Brain microvascular endothelial cell (primary cell): ENCODE measurements at regions not wholly inside any gene's neighbourhood (a gene's known extent, or its start where the extent isn't known, plus 50 kb on each side); places are given as distances from the start of the nearest gene placed in this dataset.
"Not testable (repeated sequence)": the region's sequence is repeated elsewhere in the genome, so short reads cannot be mapped to it uniquely, and the experiment has no call there.

ENCODE experiments used
- DNase-seq: peaks from one replicate; pipeline ENCODE4 v3.0.0-alpha.2; 2020
- H3K27ac ChIP-seq: fragments of 250-450 bp; sonication (Bioruptor Pico); 2 replicates; pipeline ENCODE4 v1.5.1; 2020; ENCODE audit warnings: mild to moderate bottlenecking, moderate library complexity
- H3K27me3 ChIP-seq: fragments of 250-450 bp; sonication (Bioruptor Pico); replicated peaks from 2 replicates; pipeline ENCODE4 v1.5.1; 2020; ENCODE audit warnings: mild to moderate bottlenecking
- H3K36me3 ChIP-seq: fragments of 250-450 bp; sonication (Bioruptor Pico); replicated peaks from 2 replicates; pipeline ENCODE4 v1.5.1; 2020; ENCODE audit warnings: mild to moderate bottlenecking
- H3K4me3 ChIP-seq: 2 replicates; pipeline ENCODE4 v1.5.1; 2011; ENCODE audit warnings: low read depth, mild to moderate bottlenecking, control low read depth, low read length, moderate library complexity
- CTCF ChIP-seq: IDR thresholded peaks from 2 replicates; pipeline ENCODE4 v1.5.1; 2011; ENCODE audit warnings: low read depth, mild to moderate bottlenecking, moderate library complexity, low read length, control low read depth, inconsistent platforms; ENCODE audit errors: missing control alignments
- in situ Hi-C: cut with HindIII; loops from 2 replicates; pipeline ENCODE4 v1.10.0; 2017; ENCODE audit warnings: low sequenced_read_pairs, low pct_ligation_motif_present

DNA sequence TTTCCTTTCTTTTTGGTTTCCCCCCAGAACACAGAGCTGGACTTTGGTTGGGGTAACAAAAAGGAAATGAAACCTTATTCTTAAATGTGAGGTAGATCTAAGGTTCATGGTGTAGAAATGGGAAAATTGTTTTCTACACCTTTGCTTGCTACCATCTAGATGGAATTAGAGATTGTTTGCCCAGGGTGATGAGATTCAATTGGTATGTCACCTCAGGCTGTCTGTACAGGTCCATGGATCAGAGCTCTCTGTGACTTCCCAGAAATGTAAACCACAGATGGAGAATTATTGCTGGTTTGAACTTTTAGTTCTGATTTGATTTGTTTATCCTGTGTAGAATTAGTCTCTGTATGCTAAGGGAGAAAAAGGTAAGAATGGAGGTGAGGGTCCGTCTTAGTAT lies 146.7 kb downstream of the PCDH7 start:
- DNase-seq: no peak
- Histone ChIP-seq H3K27me3 (no peaks in the 10 kb centered on the region), H3K27ac (no peak overlapping the region), H3K4me3 (no peak overlapping the region), H3K36me3 (no peaks in the 10 kb centered on the region)
- TF ChIP-seq CTCF: no peak
- in situ Hi-C loops: no loop called here

DNA sequence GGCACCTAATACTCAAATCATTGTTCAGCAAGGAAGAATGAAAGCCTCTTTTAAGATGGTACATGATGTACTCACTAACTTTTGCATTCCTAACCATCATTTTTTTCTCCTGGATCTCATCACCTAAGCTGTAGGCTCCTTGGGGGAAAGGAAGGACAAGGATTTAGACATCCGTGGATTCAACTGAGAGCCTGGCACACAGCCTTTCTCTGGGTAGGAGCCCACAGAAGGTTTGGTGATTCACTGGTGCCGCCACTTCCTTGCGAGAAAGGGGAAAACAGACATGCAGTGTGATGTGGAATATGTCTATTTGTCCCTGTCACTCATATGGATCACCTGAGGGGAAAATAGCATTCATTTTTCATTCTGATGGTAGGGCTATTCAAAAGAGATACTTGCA lies 147.3 kb downstream of the PCDH7 start:
- no peaks in the 10 kb centered on the region for H3K36me3 ChIP-seq
- no peaks in the 10 kb centered on the region for H3K27me3 ChIP-seq
- in situ Hi-C loops: no loop called here
- no peak overlapping the region for H3K4me3 ChIP-seq
- no peak overlapping the region for H3K27ac ChIP-seq
- TF ChIP-seq CTCF: no peak
- DNase-seq: no peak

DNA sequence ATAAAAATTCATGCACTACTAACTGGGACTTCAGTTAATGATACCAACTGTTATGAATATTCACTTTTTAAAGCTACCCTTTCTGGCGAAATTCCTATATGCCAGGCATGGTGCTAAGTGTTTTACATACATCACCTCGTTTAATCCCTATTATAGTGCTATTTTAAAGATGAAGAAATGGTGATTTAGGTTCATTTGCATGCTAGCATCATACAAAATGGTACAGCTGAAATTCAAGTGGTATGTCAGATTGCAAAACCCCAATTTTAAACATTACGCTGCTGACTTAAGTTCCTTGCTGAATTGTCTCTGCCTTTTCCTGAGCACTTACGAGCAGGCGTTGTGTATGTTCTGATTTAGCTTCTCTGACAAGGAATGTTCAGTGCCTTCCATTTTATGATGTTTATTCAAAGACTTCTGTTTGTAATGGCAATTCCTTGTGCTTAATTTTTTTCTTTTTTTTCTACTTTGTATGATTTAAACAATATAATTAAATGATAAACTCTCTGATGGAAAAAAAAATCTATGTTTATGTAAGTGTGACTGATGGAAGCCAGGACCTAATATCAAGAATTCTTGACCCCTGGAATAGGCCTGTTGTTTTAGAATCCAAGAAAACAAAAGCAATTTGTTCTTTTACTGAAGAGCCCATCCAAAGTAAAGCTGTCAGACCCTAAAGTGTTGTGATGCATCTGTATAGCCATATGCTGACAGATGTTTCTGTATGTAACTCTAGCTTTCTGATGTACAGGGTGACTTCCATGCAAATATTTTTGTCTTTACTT lies 148.1 kb downstream of the PCDH7 start:
- TF ChIP-seq CTCF: no peak
- no peaks in the 10 kb centered on the region for H3K27me3 ChIP-seq
- in situ Hi-C loops: no loop called here
- H3K36me3 ChIP-seq: no peaks in the 10 kb centered on the region
- DNase-seq: no peak
- no peak overlapping the region for H3K4me3 ChIP-seq
- H3K27ac ChIP-seq: no peak overlapping the region

- in situ Hi-C loops, H3K27me3 ChIP-seq, DNase-seq, H3K27ac ChIP-seq, H3K4me3 ChIP-seq, H3K36me3 ChIP-seq: not testable (repeated sequence)
Observed at GRCh38 chr4:30869387-30869786, 149.2 kb downstream of the PCDH7 start.

GRCh38 chr4:30870513-30870912 lies 150.3 kb downstream of the PCDH7 start:
- no peak for DNase-seq
- Histone ChIP-seq H3K36me3 (no peaks in the 10 kb centered on the region), H3K4me3 (no peak overlapping the region), H3K27me3 (no peaks in the 10 kb centered on the region), H3K27ac (no peak overlapping the region)
- in situ Hi-C loops: no loop called here
- no peak for TF ChIP-seq CTCF

DNA sequence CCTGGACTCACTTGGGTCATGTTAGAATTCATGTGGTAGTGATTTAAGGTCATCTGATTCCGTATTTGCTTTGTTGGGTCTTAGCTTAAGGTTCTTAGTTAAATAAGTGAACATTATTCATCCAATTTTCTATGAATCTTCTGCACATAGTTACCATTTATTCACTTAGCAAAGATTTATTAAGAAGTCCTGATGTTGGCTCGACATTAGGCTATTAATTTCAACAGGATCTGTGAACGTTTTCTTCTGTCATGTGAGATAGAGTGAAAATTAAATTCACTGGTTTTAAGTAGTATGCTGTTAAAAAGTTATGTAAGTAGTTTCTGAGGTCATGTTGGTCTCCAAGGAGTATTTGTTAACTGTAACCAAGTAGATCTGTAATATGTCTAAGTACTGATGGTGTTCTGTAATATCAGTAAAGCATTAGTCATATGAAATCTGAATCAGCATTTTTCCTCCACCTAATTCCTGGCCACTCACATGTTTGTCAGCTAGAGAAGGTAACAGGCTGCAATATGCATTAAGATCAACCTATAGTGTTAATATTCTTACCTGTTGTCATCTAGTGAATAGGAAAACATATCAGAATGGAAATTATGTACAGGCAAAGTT lies 155.6 kb downstream of the PCDH7 start:
- Histone ChIP-seq H3K27me3 (no peaks in the 10 kb centered on the region), H3K4me3 (no peak overlapping the region), H3K36me3 (no peaks in the 10 kb centered on the region), H3K27ac (no peak overlapping the region)
- in situ Hi-C loops: no loop called here
- no peak for DNase-seq
- TF ChIP-seq CTCF: no peak
